ENCODE measurements at regions not wholly inside any gene's neighbourhood (a gene's known extent, or its start where the extent isn't known, plus 50 kb on each side); places are given as distances from the start of the nearest gene placed in this dataset.
"Not testable (repeated sequence)": the region's sequence is repeated elsewhere in the genome, so short reads cannot be mapped to it uniquely, and the experiment has no call there.

- Histone ChIP-seq H4K20me1 (ENCODE audit: insufficient read depth, low read length) (no peaks in the 10 kb centered on the region), H3K4me2 (ENCODE audit: low read length) (no peak overlapping the region), H3K9me2 (ENCODE audit: insufficient read depth, low read length) (no peaks in the 10 kb centered on the region), H3K79me2 (ENCODE audit: insufficient read depth, low read depth, low read length) (no peaks in the 10 kb centered on the region), H3K9me3 (ENCODE audit: low read length) (no peaks in the 10 kb centered on the region), H3K36me3 (ENCODE audit: insufficient read depth, low read length) (no peaks in the 10 kb centered on the region), H3K27ac (ENCODE audit: low read depth, low read length, poor library complexity, severe bottlenecking) (no peak overlapping the region), H3K4me1 (ENCODE audit: insufficient read depth, low read length, poor library complexity, severe bottlenecking) (no peaks in the 10 kb centered on the region), H3K4me3 (ENCODE audit: low read depth, low read length, poor library complexity, severe bottlenecking) (no peak overlapping the region), H2AFZ (ENCODE audit: low read length) (no peak overlapping the region)
- CTCF ChIA-PET (ENCODE audit: unreplicated experiment): no interaction called here
- POLR2A ChIA-PET: no interaction called here
- TF ChIP-seq CTCF (conservative IDR thresholded peaks at IDR 0.05; ENCODE audit: low read length) (no peak), EZH2phosphoT487 (IDR thresholded peaks at IDR 0.05; ENCODE audit: borderline replicate concordance, low read depth, low read length) (no peak)
- no TSS peak for BruUV-seq (replicated peaks)
- no peak for DNase-seq (ENCODE audit: low spot score)
- intact Hi-C loops (cut with micrococcal nuclease; ENCODE audit: unreplicated experiment): no loop called here
Measured at GRCh38 chr2:224114428-224114827, 75.3 kb upstream of the SERPINE2 start.

- H3K79me2 ChIP-seq (ENCODE audit: insufficient read depth, low read depth, low read length); H4K20me1 ChIP-seq (ENCODE audit: insufficient read depth, low read length); POLR2A ChIA-PET; H3K27ac ChIP-seq (ENCODE audit: low read depth, low read length, poor library complexity, severe bottlenecking); H2AFZ ChIP-seq (ENCODE audit: low read length); H3K4me3 ChIP-seq (ENCODE audit: low read depth, low read length, poor library complexity, severe bottlenecking); H3K9me3 ChIP-seq (ENCODE audit: low read length); H3K36me3 ChIP-seq (ENCODE audit: insufficient read depth, low read length); intact Hi-C loops (cut with micrococcal nuclease; ENCODE audit: unreplicated experiment); BruUV-seq (replicated peaks); H3K4me2 ChIP-seq (ENCODE audit: low read length); CTCF ChIA-PET (ENCODE audit: unreplicated experiment); DNase-seq (ENCODE audit: low spot score); H3K9me2 ChIP-seq (ENCODE audit: insufficient read depth, low read length); H3K4me1 ChIP-seq (ENCODE audit: insufficient read depth, low read length, poor library complexity, severe bottlenecking): not testable (repeated sequence)
Measured at GRCh38 chr2:224113930-224114329, 74.8 kb upstream of the SERPINE2 start.

GRCh38 chr2:224111576-224111975, 72.5 kb upstream of the SERPINE2 start:
- Histone ChIP-seq H3K9me2 (ENCODE audit: insufficient read depth, low read length) (no peaks in the 10 kb centered on the region), H3K4me3 (ENCODE audit: low read depth, low read length, poor library complexity, severe bottlenecking) (no peak overlapping the region), H2AFZ (ENCODE audit: low read length) (no peak overlapping the region), H3K4me1 (ENCODE audit: insufficient read depth, low read length, poor library complexity, severe bottlenecking) (no peaks in the 10 kb centered on the region), H3K4me2 (ENCODE audit: low read length) (no peak overlapping the region), H3K27ac (ENCODE audit: low read depth, low read length, poor library complexity, severe bottlenecking) (no peak overlapping the region), H3K79me2 (ENCODE audit: insufficient read depth, low read depth, low read length) (no peaks in the 10 kb centered on the region), H3K36me3 (ENCODE audit: insufficient read depth, low read length) (no peaks in the 10 kb centered on the region), H3K9me3 (ENCODE audit: low read length) (no peaks in the 10 kb centered on the region), H4K20me1 (ENCODE audit: insufficient read depth, low read length) (no peaks in the 10 kb centered on the region)
- DNase-seq (ENCODE audit: low spot score): no peak
- no peak for TF ChIP-seq CTCF (conservative IDR thresholded peaks at IDR 0.05; ENCODE audit: low read length)
- no peak for TF ChIP-seq EZH2phosphoT487 (IDR thresholded peaks at IDR 0.05; ENCODE audit: borderline replicate concordance, low read depth, low read length)
- ChIA-PET POLR2A (no interaction called here), CTCF (ENCODE audit: unreplicated experiment) (no interaction called here)
- intact Hi-C loops (cut with micrococcal nuclease; ENCODE audit: unreplicated experiment): no loop called here
- BruUV-seq (replicated peaks): no TSS peak

Data from OCI-LY7 (cell line).